Islet precursor cell (in vitro differentiated cells): ENCODE measurements at regions not wholly inside any gene's neighbourhood (a gene's known extent, or its start where the extent isn't known, plus 50 kb on each side); places are given as distances from the start of the nearest gene placed in this dataset.
"Not testable (repeated sequence)": the region's sequence is repeated elsewhere in the genome, so short reads cannot be mapped to it uniquely, and the experiment has no call there.

Experiments used
- DNase-seq: peaks from one replicate; pipeline ENCODE4 v3.0.0-alpha.2; 2018

- DNase-seq: no peak
These were observed 187.4 kb downstream of the TEX13C start for GRCh38 chrX:125507119-125507518.

GRCh38 chrX:125520029-125520428 is 200.4 kb downstream of the TEX13C start:
- DNase-seq: no peak

GRCh38 chrX:125522752-125523151 is 203.1 kb downstream of the TEX13C start:
- DNase-seq: no peak

- DNase-seq: no peak
These were observed 212.9 kb downstream of the TEX13C start for GRCh38 chrX:125532411-125533089.

GRCh38 chrX:125533352-125533751 is 213.7 kb downstream of the TEX13C start:
- no peak for DNase-seq

GRCh38 chrX:125544031-125544660 is 224.5 kb downstream of the TEX13C start:
- no peak for DNase-seq

- no peak for DNase-seq
These were observed 225.2 kb downstream of the TEX13C start for GRCh38 chrX:125544856-125545255.

GRCh38 chrX:125577479-125577878 is 257.8 kb downstream of the TEX13C start:
- no peak for DNase-seq

- DNase-seq: no peak
These were observed 284.8 kb downstream of the TEX13C start for GRCh38 chrX:125604448-125604847.

GRCh38 chrX:125605145-125605544 is 285.5 kb downstream of the TEX13C start:
- DNase-seq: no peak

GRCh38 chrX:125614591-125615343 is 295.1 kb downstream of the TEX13C start:
- DNase-seq: not testable (repeated sequence)

- no peak for DNase-seq
These were observed 301.3 kb downstream of the TEX13C start for GRCh38 chrX:125620715-125621587.

GRCh38 chrX:125621588-125621927 is 301.9 kb downstream of the TEX13C start:
- DNase-seq: no peak

- DNase-seq: no peak
These were observed 303.2 kb downstream of the TEX13C start for GRCh38 chrX:125622899-125623298.

GRCh38 chrX:125627676-125628075 is 308.0 kb downstream of the TEX13C start:
- DNase-seq: no peak

- no peak for DNase-seq
These were observed 308.8 kb downstream of the TEX13C start for GRCh38 chrX:125628435-125628834.

GRCh38 chrX:125641405-125641804 is 321.7 kb downstream of the TEX13C start:
- no peak for DNase-seq

- DNase-seq: no peak
These were observed 326.5 kb downstream of the TEX13C start for GRCh38 chrX:125646195-125646594.

GRCh38 chrX:125651426-125651825 is 331.8 kb downstream of the TEX13C start:
- no peak for DNase-seq

- DNase-seq: no peak
These were observed 334.8 kb downstream of the TEX13C start for GRCh38 chrX:125654501-125654900.

- no peak for DNase-seq
These were observed 354.1 kb downstream of the TEX13C start for GRCh38 chrX:125673758-125674157.

GRCh38 chrX:125678258-125678657 is 358.6 kb downstream of the TEX13C start:
- DNase-seq: no peak

- no peak for DNase-seq
These were observed 360.7 kb downstream of the TEX13C start for GRCh38 chrX:125680366-125680765.
